ENCODE measurements at regions not wholly inside any gene's neighbourhood (a gene's known extent, or its start where the extent isn't known, plus 50 kb on each side); places are given as distances from the start of the nearest gene placed in this dataset.

DNA sequence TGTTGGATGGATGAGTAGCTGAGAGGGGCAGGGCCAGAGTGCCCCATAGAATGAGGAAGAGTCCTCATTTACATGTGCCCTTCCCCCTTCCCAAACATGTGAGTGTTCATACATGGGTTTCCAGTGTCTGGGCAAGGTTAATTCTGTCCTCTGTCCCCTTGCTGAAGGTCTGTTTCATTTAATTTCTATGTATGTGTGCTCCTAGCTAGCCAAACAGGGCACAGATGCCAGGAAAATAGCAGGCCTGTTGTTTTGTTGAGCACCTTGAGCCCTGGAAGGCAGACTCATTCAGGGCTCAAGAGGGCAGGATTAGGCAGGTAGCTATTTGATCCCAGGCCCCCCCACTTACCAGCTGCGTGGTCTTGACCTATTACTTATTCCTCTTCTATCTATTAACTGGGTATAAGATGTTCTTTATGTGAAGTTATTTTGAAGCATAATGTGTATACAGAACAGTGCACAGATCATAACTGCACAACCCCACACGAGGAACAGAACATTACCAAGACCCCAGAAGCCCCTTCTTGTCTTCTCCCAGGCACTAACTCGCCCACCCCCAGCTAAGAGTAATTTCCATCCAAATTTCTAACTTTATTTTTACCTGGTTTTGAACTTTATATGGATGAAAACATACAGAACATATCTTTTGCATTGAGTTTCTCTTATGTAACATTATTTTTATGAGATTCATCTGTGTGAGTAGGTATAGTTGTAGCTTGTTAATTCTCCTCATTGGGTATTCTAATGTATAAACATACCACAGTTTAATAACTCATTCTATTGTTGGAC, 164.3 kb downstream of the RPIA start:
- Mint-ChIP-seq H3K36me3 (ENCODE audit: insufficient read depth) (peaks cover 4% of the 10 kb centered on the region), H3K9me3 (no peaks in the 10 kb centered on the region), H3K4me3 (no peak overlapping the region), H3K27me3 (peaks cover 58% of the 10 kb centered on the region), H3K27ac (ENCODE audit: low read depth) (no peak overlapping the region), H3K4me1 (no peaks in the 10 kb centered on the region)
- ATAC-seq (replicated peaks; ENCODE audit: extremely low read depth, poor library complexity, severe bottlenecking) (no peak), DNase-seq (ENCODE audit: low spot score in 2 of 2) (no peak)

DNA sequence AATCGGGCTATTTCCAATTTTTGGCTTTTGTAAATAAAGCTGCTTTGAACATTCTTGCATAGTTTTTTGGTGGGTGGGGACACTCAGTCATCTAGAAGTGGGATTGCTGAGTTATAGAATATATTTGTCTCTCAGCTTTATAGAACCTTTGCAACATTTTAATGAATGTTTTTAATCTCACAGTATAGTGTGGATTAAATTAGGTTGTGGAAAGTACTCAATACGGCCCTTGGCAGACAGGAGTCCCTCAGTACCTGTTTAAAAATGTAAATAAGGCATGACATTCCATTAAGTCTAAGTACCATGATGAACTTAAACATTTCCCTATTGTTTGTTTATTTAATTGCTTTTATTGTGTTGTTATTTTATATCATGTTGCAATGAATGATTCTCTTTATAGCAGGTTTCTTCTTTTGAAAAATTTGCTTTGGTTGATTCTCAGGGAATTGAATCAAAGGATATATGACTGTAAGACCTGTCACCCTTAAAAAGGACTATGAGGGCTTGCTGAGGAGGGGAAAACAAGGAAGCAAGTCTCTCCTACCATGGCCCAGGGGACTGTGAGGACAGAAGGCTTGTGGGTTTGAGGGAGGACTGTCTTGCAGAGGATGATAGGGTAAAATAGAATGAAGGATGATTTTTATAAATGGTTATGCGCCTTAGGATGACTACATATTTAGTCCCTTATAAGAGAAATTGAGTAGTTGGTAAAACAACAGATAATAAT, 165.1 kb downstream of the RPIA start:
- Mint-ChIP-seq H3K27ac (ENCODE audit: low read depth) (no peak overlapping the region), H3K4me1 (no peaks in the 10 kb centered on the region), H3K4me3 (no peak overlapping the region), H3K36me3 (ENCODE audit: insufficient read depth) (peaks cover 4% of the 10 kb centered on the region), H3K9me3 (no peaks in the 10 kb centered on the region), H3K27me3 (peaks cover 66% of the 10 kb centered on the region)
- DNase-seq (ENCODE audit: low spot score in 2 of 2) (no peak), ATAC-seq (replicated peaks; ENCODE audit: extremely low read depth, poor library complexity, severe bottlenecking) (no peak)

DNA sequence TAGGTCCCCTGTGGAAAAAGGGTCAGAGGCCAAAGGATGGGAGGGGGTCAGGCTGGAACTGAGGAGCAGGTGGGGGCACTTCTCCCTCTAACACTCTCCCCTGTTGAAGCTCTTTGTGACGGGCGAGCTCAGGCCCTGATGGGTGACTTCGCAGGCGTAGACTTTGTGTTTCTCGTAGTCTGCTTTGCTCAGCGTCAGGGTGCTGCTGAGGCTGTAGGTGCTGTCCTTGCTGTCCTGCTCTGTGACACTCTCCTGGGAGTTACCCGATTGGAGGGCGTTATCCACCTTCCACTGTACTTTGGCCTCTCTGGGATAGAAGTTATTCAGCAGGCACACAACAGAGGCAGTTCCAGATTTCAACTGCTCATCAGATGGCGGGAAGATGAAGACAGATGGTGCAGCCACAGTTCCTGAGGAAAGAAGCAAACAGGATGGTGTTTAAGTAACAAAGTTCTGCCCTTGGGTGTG, 165.8 kb downstream of the RPIA start:
- Mint-ChIP-seq H3K4me1 (no peaks in the 10 kb centered on the region), H3K4me3 (no peak overlapping the region), H3K27ac (ENCODE audit: low read depth) (no peak overlapping the region), H3K27me3 (peaks cover 67% of the 10 kb centered on the region), H3K9me3 (no peaks in the 10 kb centered on the region), H3K36me3 (ENCODE audit: insufficient read depth) (peaks cover 4% of the 10 kb centered on the region)
- DNase-seq (ENCODE audit: low spot score in 2 of 2) (no peak), ATAC-seq (replicated peaks; ENCODE audit: extremely low read depth, poor library complexity, severe bottlenecking) (no peak)

DNA sequence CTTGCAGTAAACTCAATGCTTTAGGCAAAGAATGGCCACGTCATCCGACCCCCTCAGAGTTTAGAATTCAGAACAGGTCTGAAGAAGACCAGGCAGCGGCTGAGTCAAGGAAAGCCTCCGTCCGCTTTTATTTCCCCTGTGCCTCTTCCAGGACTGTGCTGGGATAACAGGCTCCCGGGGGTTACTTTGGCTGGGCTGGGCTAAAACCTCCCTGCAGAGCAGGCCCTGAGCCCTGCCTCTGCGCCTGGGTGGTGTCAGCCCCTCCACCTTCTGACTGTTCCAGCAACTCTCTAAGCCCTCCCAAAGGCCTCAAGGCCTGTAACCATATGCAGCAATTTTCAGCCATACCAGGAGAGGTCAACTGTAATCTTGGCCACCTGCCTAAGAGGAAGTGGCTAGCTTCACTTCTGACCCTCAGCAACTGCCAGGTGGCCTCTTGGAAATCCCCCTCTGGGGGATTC, 166.5 kb downstream of the RPIA start:
- no peak overlapping the region for H3K27ac Mint-ChIP-seq (ENCODE audit: low read depth)
- no peak for ATAC-seq (replicated peaks; ENCODE audit: extremely low read depth, poor library complexity, severe bottlenecking)
- no peaks in the 10 kb centered on the region for H3K9me3 Mint-ChIP-seq
- H3K27me3 Mint-ChIP-seq: peaks cover 61% of the 10 kb centered on the region
- H3K4me1 Mint-ChIP-seq: no peaks in the 10 kb centered on the region
- H3K36me3 Mint-ChIP-seq (ENCODE audit: insufficient read depth): peaks cover 4% of the 10 kb centered on the region
- no peak for DNase-seq (ENCODE audit: low spot score in 2 of 2)
- H3K4me3 Mint-ChIP-seq: no peak overlapping the region

DNA sequence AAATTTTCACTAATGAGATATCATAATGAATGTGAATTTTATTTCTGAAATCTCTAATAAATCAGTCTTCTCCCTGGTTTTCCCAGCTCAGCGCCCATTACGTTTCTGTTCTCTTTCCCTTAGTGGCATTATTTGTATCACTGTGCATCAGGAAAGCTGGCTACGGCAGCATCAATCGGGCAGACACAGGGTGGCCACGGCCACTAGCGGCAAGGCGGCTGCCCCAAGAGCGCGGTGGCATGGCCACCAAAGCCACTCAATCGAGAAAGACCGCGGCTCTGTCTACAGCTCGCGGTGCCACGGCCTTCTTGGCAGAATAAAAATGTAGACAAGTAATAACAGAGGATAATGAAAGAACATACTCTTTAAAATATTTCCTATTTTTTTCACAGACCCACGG, 168.0 kb downstream of the RPIA start:
- H3K4me3 Mint-ChIP-seq: no peak overlapping the region
- DNase-seq (ENCODE audit: low spot score in 2 of 2): no peak
- H3K9me3 Mint-ChIP-seq: no peaks in the 10 kb centered on the region
- peaks cover 68% of the 10 kb centered on the region for H3K27me3 Mint-ChIP-seq
- ATAC-seq (replicated peaks; ENCODE audit: extremely low read depth, poor library complexity, severe bottlenecking): no peak
- no peaks in the 10 kb centered on the region for H3K4me1 Mint-ChIP-seq
- no peak overlapping the region for H3K27ac Mint-ChIP-seq (ENCODE audit: low read depth)
- H3K36me3 Mint-ChIP-seq (ENCODE audit: insufficient read depth): peaks cover 4% of the 10 kb centered on the region

DNA sequence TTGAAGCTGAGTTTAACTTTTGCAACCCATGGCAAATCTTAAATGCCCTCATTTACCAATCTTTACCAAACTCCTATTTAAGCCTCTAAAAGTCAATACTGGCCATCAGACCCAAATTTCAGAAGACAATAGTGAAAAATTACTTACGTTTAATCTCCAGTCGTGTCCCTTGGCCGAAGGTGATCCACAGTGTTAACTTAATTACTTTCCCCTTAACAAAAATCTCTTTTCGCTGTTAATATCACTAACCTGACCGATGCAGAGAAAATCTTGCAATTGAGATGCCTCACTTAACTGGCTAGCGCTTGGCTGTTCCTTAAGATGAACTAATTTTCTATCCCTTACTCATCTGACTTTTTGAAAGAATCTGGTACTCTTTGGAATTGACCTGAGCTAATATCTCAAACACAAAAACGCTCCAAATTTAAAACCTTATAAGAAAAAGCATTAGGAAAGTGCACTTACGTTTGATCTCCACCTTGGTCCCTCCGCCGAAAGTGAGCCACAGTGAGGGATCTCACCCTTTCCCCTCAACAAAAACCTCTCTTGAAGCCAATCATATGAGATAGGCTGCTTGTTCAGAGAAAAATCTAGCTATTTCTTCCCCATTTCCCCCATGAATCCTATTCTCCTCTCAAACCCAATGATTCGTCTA, 169.1 kb downstream of the RPIA start:
- H3K9me3 Mint-ChIP-seq: no peaks in the 10 kb centered on the region
- no peak overlapping the region for H3K27ac Mint-ChIP-seq (ENCODE audit: low read depth)
- peaks cover 4% of the 10 kb centered on the region for H3K36me3 Mint-ChIP-seq (ENCODE audit: insufficient read depth)
- H3K4me1 Mint-ChIP-seq: no peaks in the 10 kb centered on the region
- H3K4me3 Mint-ChIP-seq: no peak overlapping the region
- peaks cover 70% of the 10 kb centered on the region for H3K27me3 Mint-ChIP-seq
- no peak for ATAC-seq (replicated peaks; ENCODE audit: extremely low read depth, poor library complexity, severe bottlenecking)
- DNase-seq (ENCODE audit: low spot score in 2 of 2): no peak

DNA sequence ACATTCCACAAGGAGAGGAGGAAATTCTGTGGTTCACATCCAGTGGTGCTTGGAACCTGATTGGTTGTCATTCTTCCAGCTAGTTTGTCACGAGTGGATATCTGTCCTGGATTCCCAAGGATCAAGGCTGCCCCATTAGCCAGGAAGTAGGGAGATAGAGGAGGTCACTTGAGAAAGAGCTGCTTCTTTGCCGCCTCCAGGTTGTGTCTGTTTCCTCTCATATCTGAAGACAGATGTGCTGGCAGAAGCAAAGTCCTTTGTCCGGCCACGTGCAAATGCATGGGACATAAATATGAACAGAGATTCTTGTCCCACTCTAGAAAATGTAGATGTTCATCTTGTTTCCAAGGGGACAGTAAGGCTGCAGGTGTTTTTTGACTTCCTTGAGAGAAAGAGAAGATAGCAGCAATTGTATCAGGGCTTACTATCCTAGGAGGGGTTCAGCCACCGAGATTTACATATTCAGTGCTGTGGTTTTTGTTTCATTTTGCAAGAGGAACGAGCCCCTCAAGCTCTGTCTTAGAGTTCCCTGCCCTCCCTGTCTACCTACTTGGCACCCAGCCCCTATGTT, 174.4 kb downstream of the RPIA start:
- Mint-ChIP-seq H3K27me3 (peaks cover 75% of the 10 kb centered on the region), H3K27ac (ENCODE audit: low read depth) (no peak overlapping the region), H3K36me3 (ENCODE audit: insufficient read depth) (peaks cover 2% of the 10 kb centered on the region), H3K9me3 (no peaks in the 10 kb centered on the region), H3K4me1 (peaks cover 4% of the 10 kb centered on the region), H3K4me3 (no peak overlapping the region)
- DNase-seq (ENCODE audit: low spot score in 2 of 2) (no peak), ATAC-seq (replicated peaks; ENCODE audit: extremely low read depth, poor library complexity, severe bottlenecking) (no peak)

DNA sequence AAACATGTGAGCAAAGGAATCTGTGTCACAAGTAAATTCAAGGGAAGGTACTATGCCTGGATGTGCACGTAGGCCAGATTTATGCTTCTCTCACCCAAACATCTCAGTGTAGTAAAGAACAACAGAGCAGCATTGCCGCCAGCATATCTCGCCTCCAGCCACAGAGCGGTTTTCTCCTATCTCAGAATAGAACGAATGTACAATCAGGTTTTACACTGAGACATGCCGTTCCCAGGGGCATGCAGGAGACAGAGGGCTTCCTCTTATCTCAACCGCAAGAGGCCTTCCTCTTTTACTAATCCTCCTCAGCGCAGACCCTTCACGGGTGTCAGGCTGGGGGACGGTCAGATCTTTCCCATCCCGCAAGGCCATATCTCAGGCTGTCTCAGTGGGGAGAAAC, 175.3 kb downstream of the RPIA start:
- Mint-ChIP-seq H3K27ac (ENCODE audit: low read depth) (no peak overlapping the region), H3K4me1 (peaks cover 4% of the 10 kb centered on the region), H3K9me3 (no peaks in the 10 kb centered on the region), H3K4me3 (no peak overlapping the region), H3K36me3 (ENCODE audit: insufficient read depth) (peaks cover 2% of the 10 kb centered on the region), H3K27me3 (peaks cover 75% of the 10 kb centered on the region)
- DNase-seq (ENCODE audit: low spot score in 2 of 2) (no peak), ATAC-seq (replicated peaks; ENCODE audit: extremely low read depth, poor library complexity, severe bottlenecking) (no peak)

DNA sequence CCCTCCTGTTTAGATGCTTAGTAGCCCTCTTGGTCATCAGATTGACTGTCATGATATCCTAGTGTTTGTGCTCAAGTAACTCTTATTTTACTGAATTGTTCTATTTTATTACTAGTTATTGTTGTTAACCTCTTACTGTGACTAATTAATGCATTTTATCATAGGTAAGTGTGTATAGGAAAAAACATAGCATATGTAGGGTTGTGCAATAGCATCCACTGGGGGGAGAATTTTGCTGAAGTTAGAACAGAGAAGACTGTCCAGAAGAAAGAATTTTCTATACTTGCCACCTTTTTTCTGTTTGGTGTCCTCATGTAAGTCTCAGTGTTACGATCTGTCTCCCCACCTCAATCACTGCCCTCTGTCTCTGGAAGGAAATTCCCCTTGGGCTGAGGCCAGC, 177.4 kb downstream of the RPIA start:
- ATAC-seq (replicated peaks; ENCODE audit: extremely low read depth, poor library complexity, severe bottlenecking): no peak
- no peaks in the 10 kb centered on the region for H3K9me3 Mint-ChIP-seq
- peaks cover 78% of the 10 kb centered on the region for H3K27me3 Mint-ChIP-seq
- peaks cover 4% of the 10 kb centered on the region for H3K4me1 Mint-ChIP-seq
- no peak overlapping the region for H3K4me3 Mint-ChIP-seq
- H3K27ac Mint-ChIP-seq (ENCODE audit: low read depth): no peak overlapping the region
- no peak for DNase-seq (ENCODE audit: low spot score in 2 of 2)
- H3K36me3 Mint-ChIP-seq (ENCODE audit: insufficient read depth): peaks cover 2% of the 10 kb centered on the region

DNA sequence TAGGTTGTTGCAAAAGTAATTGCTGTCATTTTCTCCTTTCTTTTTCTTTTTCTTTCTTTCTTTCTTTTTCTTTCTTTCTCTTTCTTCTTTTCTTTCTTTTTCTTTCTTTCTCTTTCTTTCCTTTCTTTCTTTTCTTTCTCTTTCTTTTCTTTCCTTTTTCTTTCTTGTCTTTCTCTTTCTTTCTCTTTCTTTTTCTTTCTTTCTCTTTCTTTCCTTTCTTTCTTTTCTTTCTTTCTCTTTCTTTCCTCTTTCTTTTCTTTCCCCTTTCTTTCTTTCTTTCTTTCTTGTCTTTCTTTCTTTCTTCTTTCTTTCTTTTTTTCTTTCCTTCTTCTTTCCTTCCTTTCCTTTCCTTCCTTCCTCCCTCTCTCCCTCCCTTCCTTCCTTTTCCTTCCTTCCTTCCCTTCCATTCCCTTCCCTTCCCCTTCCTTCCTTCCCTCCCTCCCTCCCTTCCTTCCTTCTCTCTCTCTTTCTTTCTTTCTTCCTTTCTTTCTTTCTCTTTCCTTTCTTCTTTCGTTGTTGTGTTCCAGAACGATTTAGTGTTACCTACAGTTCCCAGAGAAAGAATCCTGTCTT, 178.9 kb downstream of the RPIA start:
- DNase-seq (ENCODE audit: low spot score in 2 of 2): no peak
- Mint-ChIP-seq H3K27me3 (peaks cover 64% of the 10 kb centered on the region), H3K4me3 (no peak overlapping the region), H3K27ac (ENCODE audit: low read depth) (peak overlapping the region; percentile 79), H3K4me1 (peaks cover 4% of the 10 kb centered on the region), H3K36me3 (ENCODE audit: insufficient read depth) (peaks cover 2% of the 10 kb centered on the region), H3K9me3 (no peaks in the 10 kb centered on the region)
- no peak for ATAC-seq (replicated peaks; ENCODE audit: extremely low read depth, poor library complexity, severe bottlenecking)

DNA sequence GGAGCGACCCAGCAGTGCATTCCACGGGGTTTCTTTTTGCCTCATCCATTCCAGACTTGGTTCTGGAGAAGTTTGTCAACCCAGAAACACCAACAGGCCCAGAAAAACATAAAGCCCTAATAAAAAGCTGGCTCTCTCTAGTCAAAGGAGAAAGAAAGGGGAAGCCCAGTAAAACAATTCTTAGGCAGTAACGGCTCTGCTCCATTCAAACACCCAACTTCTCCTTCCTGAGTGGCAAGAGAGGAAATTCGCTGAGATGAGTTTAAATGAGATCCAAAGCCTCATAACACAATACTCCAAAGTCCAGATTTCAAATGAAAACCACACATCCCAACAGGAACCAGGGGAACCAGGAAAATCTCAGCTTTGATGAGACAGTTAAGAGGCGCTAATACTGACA, 179.9 kb downstream of the RPIA start:
- H3K4me3 Mint-ChIP-seq: no peak overlapping the region
- H3K4me1 Mint-ChIP-seq: peaks cover 3% of the 10 kb centered on the region
- peaks cover 54% of the 10 kb centered on the region for H3K27me3 Mint-ChIP-seq
- H3K9me3 Mint-ChIP-seq: no peaks in the 10 kb centered on the region
- DNase-seq (ENCODE audit: low spot score in 2 of 2): no peak
- ATAC-seq (replicated peaks; ENCODE audit: extremely low read depth, poor library complexity, severe bottlenecking): no peak
- no peak overlapping the region for H3K27ac Mint-ChIP-seq (ENCODE audit: low read depth)
- H3K36me3 Mint-ChIP-seq (ENCODE audit: insufficient read depth): peaks cover 2% of the 10 kb centered on the region

DNA sequence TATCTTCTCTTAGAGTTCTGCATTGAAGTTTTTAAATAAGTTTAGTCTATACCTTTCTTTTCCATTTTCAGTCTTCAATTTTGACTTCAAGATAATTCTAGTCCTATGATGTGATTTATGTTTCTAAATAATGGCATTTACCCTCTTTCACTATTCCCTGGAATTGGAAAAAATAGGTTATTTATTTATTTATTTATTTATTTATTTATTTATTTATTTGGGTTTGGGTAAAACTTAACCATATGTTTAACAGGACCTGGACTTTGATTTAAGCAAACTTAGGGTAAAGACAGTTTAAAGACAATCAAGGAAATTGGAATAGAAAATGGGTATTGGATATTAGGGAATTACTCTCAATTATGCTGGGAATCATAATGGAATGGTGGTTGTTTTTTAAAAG, 182.1 kb downstream of the RPIA start:
- ATAC-seq (replicated peaks; ENCODE audit: extremely low read depth, poor library complexity, severe bottlenecking) (no peak), DNase-seq (ENCODE audit: low spot score in 2 of 2) (no peak)
- H3K27me3 Mint-ChIP-seq: peaks cover 52% of the 10 kb centered on the region
- no peak overlapping the region for H3K27ac Mint-ChIP-seq (ENCODE audit: low read depth)
- no peak overlapping the region for H3K4me3 Mint-ChIP-seq
- no peaks in the 10 kb centered on the region for H3K9me3 Mint-ChIP-seq
- H3K36me3 Mint-ChIP-seq (ENCODE audit: insufficient read depth): no peaks in the 10 kb centered on the region
- no peaks in the 10 kb centered on the region for H3K4me1 Mint-ChIP-seq
